Activated naive CD8-positive, alpha-beta T cell treated with anti-CD3 and anti-CD28 coated beads, Interleukin-2, amount 10 ng/mL, durations not matched to agents 7 days and 5 days (primary cell): ENCODE measurements at regions not wholly inside any gene's neighbourhood (a gene's known extent, or its start where the extent isn't known, plus 50 kb on each side); places are given as distances from the start of the nearest gene placed in this dataset.
A peak's percentile ranks its signal among the peaks of the same experiment; 100 is the strongest.

Experiments used
- ATAC-seq: fragments of 150-1000 bp; cut with Tn5 transposase; one replicate; pipeline ENCODE4 v1.10.0; 2021; ENCODE audit warnings: low read depth, moderate library complexity
- POLR2A ChIA-PET: fragments of 350-600 bp; sonication (Branson Sonifier 250); formaldehyde crosslinking; loops from one replicate; lab custom pipeline; 2021; ENCODE audit warnings: antibody characterized with exemption; lab: Charles Lee
- DNase-seq: peaks from one replicate; pipeline ENCODE4 v3.0.0; 2021
- H3K27ac Mint-ChIP-seq: one replicate; pipeline ENCODE4 v1.8.0; 2022; ENCODE audit warnings: mild to moderate bottlenecking, mixed read lengths
- H3K27me3 Mint-ChIP-seq: one replicate; pipeline ENCODE4 v1.8.0; 2022; ENCODE audit warnings: mild to moderate bottlenecking, moderate library complexity, mixed read lengths
- H3K36me3 Mint-ChIP-seq: one replicate; pipeline ENCODE4 v1.8.0; 2021; ENCODE audit warnings: mild to moderate bottlenecking, mixed read lengths
- H3K4me1 Mint-ChIP-seq: one replicate; pipeline ENCODE4 v1.8.0; 2021; ENCODE audit warnings: mixed read lengths
- H3K4me3 Mint-ChIP-seq: one replicate; pipeline ENCODE4 v1.8.0; 2022; ENCODE audit warnings: mild to moderate bottlenecking, moderate library complexity, mixed read lengths
- H3K9me3 Mint-ChIP-seq: one replicate; pipeline ENCODE4 v1.8.0; 2021; ENCODE audit warnings: mixed read lengths

DNA sequence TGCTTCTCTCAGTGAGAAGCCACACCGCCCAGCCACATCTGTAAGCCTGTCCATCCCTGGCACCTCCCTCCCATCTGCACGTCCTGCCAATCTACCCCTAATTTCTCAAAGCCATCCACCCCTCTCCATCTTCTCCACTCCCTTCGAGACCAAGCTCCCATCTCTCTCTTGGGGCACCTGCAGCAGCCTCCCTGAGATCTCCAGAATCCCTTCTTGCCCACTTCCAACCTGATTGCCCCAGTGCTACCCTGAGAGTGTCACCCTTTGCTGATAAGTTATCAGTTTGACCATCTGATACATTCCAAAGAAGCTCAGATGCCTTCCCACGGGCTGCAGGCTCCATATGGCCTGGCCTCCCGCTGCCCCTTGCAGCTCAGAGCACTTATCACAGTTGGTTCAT is 496.1 kb downstream of the SHQ1 start:
- H3K27ac Mint-ChIP-seq: no peak overlapping the region
- POLR2A ChIA-PET: no interaction called here

DNA sequence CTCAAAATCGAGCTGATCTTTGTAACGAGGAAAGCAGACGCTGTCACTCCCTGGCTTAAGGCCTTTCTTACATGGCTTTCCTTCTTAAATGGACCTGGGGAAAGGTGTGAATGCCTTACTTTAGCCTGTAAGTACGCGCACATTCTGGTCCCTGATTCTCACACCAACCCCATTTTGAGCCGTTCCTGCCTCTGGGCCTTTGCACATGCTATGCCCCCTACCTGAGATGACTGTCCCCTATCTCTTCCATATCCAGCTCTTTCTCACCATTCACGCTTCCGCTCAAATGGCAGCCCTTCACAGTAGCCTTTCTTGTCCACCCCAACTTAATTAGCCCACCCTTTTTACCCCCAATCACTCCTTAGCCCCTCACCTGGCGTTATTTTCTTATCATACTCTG is 496.7 kb downstream of the SHQ1 start:
- no peaks in the 10 kb centered on the region for H3K9me3 Mint-ChIP-seq
- no peak overlapping the region for H3K4me3 Mint-ChIP-seq
- H3K4me1 Mint-ChIP-seq: peaks cover 30% of the 10 kb centered on the region
- H3K36me3 Mint-ChIP-seq: no peaks in the 10 kb centered on the region
- no peak for DNase-seq
- POLR2A ChIA-PET: no interaction called here
- ATAC-seq: no peak
- H3K27ac Mint-ChIP-seq: no peak overlapping the region
- peaks cover 3% of the 10 kb centered on the region for H3K27me3 Mint-ChIP-seq

More for the DNA sequence above, 496.1 kb downstream of the SHQ1 start:
- Mint-ChIP-seq H3K4me1 (peaks cover 24% of the 10 kb centered on the region), H3K27me3 (peaks cover 3% of the 10 kb centered on the region), H3K9me3 (no peaks in the 10 kb centered on the region), H3K4me3 (no peak overlapping the region), H3K36me3 (no peaks in the 10 kb centered on the region)
- ATAC-seq: no peak
- no peak for DNase-seq

DNA sequence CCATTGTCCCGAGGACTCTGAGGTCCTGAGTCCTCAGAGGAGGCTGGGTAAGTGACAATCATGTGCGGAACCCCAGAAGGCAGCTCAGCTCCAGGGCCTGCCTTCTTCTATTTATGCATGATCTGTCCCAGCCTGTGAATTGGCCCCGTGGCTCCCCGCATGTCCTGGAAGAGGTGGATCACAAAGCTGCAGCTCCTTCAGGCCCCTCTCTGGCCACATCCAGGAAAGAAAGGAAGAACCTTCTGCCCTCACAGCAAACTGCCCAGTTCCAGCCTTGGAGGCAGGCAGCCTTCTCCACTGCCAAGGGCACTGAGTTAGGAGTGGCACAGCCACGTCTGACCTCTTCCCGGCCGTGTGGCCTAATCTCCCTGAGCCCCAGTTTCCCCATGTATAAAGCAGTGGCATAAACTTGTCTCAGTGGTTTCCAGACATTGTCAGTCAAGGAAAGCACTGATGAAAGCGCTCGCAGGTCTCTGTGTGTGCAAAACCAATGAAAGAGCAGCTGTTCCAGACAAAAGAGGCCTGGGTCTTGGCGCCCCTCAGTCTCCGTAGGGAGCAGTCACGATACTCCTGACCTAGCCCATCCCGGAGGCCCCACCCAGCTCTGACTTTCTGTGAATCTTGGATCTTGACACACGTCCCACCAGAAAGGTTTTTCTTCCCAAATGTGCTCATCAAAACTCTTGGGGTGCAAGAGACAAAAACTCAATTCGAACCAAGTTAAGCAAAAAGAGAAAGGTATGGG is 497.3 kb downstream of the SHQ1 start:
- Mint-ChIP-seq H3K4me1 (peaks cover 36% of the 10 kb centered on the region), H3K4me3 (no peak overlapping the region), H3K27me3 (peaks cover 3% of the 10 kb centered on the region), H3K9me3 (no peaks in the 10 kb centered on the region), H3K27ac (no peak overlapping the region), H3K36me3 (no peaks in the 10 kb centered on the region)
- POLR2A ChIA-PET: no interaction called here
- ATAC-seq (no peak), DNase-seq (no peak)

DNA sequence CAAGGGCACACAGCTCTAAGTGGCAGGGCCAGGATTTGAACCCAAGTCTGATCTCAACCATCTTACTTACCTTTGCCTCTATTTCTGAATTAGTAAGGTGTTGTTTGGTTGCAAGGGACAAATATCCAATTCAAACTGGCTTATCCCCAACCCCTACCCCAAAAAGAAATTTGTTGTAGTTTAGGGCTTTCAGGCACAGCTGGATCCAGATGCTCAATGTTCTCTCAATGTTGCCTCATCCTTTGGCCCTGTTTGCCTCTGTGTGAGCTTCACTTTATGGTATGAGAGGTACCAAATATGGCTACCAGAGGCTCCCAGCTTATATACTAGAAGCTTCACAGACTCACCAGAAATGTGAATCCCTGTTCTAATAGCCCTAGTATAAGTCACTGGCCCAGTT is 499.9 kb downstream of the SHQ1 start:
- no peak for DNase-seq
- POLR2A ChIA-PET: interaction anchor here (1.2 kb wide), 1 partner anchor 60 kb away, joined by 3 read pairs; no protein-coding TSS in a partner anchor
- no peak for ATAC-seq
- no peaks in the 10 kb centered on the region for H3K9me3 Mint-ChIP-seq
- no peaks in the 10 kb centered on the region for H3K36me3 Mint-ChIP-seq
- peaks cover 55% of the 10 kb centered on the region for H3K4me1 Mint-ChIP-seq
- no peak overlapping the region for H3K27ac Mint-ChIP-seq
- H3K27me3 Mint-ChIP-seq: peaks cover 3% of the 10 kb centered on the region
- H3K4me3 Mint-ChIP-seq: no peak overlapping the region

DNA sequence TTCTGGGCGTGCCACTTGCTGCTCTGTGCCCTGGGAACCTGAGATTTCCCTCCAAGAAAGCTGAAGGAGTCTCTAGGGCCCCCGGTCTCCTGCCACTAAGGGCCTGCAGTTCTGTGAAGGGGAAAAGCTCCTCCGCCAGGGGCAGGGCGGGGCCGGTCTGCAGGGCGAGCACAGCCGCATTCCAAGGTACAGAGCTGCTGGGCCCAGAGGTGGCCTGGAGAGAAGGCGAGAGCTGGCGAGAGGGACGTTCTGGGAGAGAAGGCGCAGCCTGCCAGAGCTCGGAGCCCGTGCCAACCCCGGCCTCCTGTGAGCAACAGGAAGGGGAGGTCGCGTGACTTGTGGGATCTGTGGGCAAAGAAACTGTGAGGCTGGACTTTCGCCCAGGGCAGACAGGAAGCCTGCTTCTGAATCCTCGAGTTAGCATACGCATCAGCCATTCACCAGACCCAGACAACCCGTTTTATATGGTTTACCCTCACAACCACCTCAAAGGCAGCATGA is 500.4 kb downstream of the SHQ1 start:
- DNase-seq (peak; percentile 66), ATAC-seq (peak; percentile 53)
- no peak overlapping the region for H3K4me3 Mint-ChIP-seq
- no peaks in the 10 kb centered on the region for H3K9me3 Mint-ChIP-seq
- peaks cover 3% of the 10 kb centered on the region for H3K27me3 Mint-ChIP-seq
- POLR2A ChIA-PET: interaction anchor here (1.2 kb wide), 1 partner anchor 59 kb away, joined by 3 read pairs; no protein-coding TSS in a partner anchor
- peaks cover 59% of the 10 kb centered on the region for H3K4me1 Mint-ChIP-seq
- H3K36me3 Mint-ChIP-seq: no peaks in the 10 kb centered on the region
- peak overlapping the region; percentile 57 for H3K27ac Mint-ChIP-seq

DNA sequence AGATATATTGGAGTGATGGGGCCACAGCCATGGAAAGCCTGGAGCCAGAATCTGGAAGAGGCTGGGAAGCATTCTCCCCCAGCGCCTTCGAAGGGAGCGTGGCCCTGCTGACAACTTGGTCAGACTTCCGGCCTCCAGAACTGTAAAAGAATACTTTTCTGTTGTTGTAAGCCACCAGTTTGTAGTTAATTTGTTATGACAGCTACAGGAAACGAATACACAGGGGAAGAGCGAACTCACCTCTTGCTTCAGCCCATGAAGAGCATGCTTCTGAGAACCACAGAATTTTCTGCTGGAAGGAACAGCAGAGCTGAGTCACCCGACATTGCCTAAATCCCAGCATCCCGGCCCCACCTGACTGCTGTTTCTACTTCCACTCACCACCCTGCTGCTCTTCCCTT is 501.7 kb downstream of the SHQ1 start:
- Mint-ChIP-seq H3K36me3 (no peaks in the 10 kb centered on the region), H3K27me3 (peaks cover 3% of the 10 kb centered on the region), H3K4me3 (peak overlapping the region; percentile 50), H3K9me3 (no peaks in the 10 kb centered on the region), H3K4me1 (peaks cover 66% of the 10 kb centered on the region), H3K27ac (peak overlapping the region; percentile 48)
- POLR2A ChIA-PET: interaction anchor here (0.6 kb wide), 1 partner anchor 96 kb away, joined by 3 read pairs; no protein-coding TSS in a partner anchor
- DNase-seq (no peak), ATAC-seq (peak; percentile 57)

DNA sequence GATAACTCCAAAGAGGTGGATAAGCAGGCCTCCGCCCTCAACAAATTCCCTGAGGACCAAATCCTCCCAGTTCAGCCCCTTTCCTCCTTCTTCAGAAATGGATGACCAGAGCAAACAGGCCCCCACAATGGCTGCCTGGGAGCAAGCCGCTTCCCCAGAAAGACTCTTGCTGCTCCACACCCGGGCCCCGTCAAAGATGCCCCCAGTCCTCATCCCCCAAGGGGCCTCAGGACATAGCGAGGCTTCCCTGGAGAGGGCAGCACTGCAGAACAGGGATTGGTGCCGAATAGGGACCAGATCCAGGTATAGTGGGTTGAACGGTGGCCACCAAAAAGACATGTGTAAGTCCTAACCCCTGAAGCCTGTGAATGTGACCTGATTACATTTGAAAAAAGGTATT is 502.3 kb downstream of the SHQ1 start:
- POLR2A ChIA-PET: interaction anchor here (1.6 kb wide), 1 partner anchor 101 kb away, joined by 4 read pairs; no protein-coding TSS in a partner anchor
- DNase-seq (no peak), ATAC-seq (no peak)
- H3K4me3 Mint-ChIP-seq: peak overlapping the region; percentile 50
- peaks cover 3% of the 10 kb centered on the region for H3K27me3 Mint-ChIP-seq
- no peaks in the 10 kb centered on the region for H3K36me3 Mint-ChIP-seq
- H3K4me1 Mint-ChIP-seq: peaks cover 66% of the 10 kb centered on the region
- H3K9me3 Mint-ChIP-seq: no peaks in the 10 kb centered on the region
- H3K27ac Mint-ChIP-seq: peak overlapping the region; percentile 48

DNA sequence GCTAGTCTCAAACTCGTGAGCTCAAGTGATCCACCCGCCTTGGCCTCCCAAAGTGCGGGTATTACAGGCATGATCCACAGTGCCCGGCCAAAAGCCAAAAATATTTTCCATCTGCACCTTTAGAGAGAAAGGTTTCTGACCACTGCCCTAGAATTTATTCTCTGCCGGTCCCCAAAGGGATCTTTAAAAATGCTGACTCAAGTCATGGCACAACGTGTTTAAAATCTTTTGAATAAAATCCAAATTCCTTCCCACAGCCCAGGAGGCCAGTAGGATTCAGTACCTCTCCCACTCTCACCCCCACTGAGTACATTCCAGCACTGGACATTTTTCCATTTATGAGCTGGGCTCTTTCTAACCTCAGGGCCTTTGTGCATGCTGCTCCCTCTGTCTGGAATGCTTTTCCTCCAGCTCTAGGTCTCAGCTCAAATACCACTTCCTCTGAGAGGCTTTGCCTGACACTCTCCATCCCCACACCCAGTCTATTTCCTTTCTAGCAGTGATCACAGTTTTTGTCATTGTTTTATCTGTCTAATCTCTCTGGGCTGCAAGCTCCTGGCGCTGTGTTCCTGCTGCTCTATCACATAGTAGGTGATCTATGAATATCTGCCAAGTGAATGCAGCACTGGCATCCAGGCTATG is 502.9 kb downstream of the SHQ1 start:
- no peak for DNase-seq
- Mint-ChIP-seq H3K27ac (peak overlapping the region; percentile 48), H3K36me3 (no peaks in the 10 kb centered on the region), H3K27me3 (peaks cover 3% of the 10 kb centered on the region), H3K4me1 (peaks cover 66% of the 10 kb centered on the region), H3K4me3 (peak overlapping the region; percentile 50), H3K9me3 (no peaks in the 10 kb centered on the region)
- POLR2A ChIA-PET: interaction anchor here (0.5 to 1.6 kb wide), 2 partner anchors 102 to 265 kb away, joined by 3 to 4 read pairs; no protein-coding TSS in a partner anchor
- no peak for ATAC-seq

DNA sequence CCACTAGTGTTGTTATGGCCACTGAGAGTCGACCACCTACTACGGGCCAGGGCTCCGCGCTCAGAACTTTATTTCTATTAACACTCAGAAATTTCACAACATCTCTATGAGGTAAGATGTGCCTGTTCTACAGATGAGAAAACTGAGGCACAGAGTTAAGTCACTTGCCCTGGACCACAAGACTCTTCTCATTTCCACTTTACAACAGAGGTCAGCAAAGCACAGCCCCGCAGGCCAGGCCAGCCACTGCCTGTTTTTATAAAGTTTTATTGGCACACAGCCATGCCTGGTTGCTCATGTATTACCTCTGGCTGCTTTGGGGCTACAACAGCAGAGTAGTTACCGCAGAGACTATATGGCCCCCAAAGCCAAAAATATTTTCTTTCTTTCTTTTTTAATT is 503.6 kb downstream of the SHQ1 start:
- Mint-ChIP-seq H3K36me3 (no peaks in the 10 kb centered on the region), H3K9me3 (no peaks in the 10 kb centered on the region), H3K27ac (peak overlapping the region; percentile 33), H3K4me3 (no peak overlapping the region), H3K4me1 (peaks cover 66% of the 10 kb centered on the region), H3K27me3 (peaks cover 3% of the 10 kb centered on the region)
- ATAC-seq (no peak), DNase-seq (no peak)
- POLR2A ChIA-PET: interaction anchor here (1.6 kb wide), 1 partner anchor 103 kb away, joined by 4 read pairs; no protein-coding TSS in a partner anchor

DNA sequence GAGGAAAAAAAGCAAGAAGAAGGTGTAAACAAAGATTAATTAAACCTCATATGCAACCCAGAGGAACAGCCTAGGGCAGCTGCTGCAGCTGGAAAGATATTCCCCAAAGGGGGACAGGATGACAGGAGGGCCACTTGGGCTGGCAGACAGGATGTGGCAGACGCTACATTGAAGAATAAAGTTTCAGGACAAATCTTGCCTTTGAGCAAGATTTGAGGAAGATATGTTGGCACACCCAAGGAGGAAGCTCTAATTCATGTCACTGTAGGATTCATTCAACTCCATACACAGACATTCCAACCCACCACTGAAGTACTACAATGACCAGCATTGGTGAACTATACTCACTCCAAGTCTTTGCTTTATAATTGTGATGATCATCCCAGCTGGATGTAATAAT is 504.0 kb downstream of the SHQ1 start:
- no peak overlapping the region for H3K4me3 Mint-ChIP-seq
- H3K4me1 Mint-ChIP-seq: peaks cover 65% of the 10 kb centered on the region
- peaks cover 3% of the 10 kb centered on the region for H3K27me3 Mint-ChIP-seq
- no peak for ATAC-seq
- POLR2A ChIA-PET: no interaction called here
- no peaks in the 10 kb centered on the region for H3K36me3 Mint-ChIP-seq
- peak overlapping the region; percentile 35 for H3K27ac Mint-ChIP-seq
- DNase-seq: no peak
- no peaks in the 10 kb centered on the region for H3K9me3 Mint-ChIP-seq

DNA sequence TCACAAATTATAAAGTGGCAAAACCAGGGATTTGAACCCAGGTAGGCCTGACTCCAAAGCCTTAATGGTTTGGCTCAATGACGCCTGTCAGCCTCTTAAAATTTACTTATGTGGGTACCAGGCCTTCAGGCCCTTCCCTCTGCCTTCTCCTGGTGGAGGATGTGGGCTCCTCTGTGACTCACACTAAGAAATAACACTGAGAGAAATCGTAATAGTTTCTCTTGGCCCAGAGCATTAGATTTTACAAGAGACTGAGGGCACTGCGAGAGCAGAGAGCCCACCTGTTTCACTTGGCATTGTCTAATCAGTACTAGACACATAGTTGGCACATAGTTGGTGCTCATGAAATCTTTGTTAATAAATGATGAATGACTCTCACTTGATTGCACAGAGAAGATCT is 505.2 kb downstream of the SHQ1 start:
- POLR2A ChIA-PET: no interaction called here

DNA sequence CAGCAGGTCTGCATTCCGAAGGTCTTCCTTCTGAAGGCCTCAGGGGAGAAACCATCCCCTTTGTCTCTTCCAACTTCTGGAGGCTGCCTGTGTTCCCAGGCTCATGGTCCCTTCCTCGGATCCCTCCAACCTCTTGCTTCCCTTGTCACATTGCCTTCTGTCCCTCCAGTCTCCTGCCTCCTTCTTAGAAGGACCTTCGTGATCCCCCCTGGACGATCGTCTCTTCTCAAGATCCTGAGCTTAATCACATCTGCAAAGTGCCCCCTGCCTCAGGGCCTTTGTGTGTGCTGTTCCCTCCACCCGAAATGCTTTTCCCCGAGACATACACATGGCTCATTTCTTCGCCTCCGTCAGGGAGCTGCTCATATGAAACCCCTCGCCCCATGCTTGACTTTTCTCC is 505.8 kb downstream of the SHQ1 start:
- no peak overlapping the region for H3K27ac Mint-ChIP-seq
- POLR2A ChIA-PET: interaction anchor here (0.6 kb wide), 1 partner anchor 619 kb away, joined by 3 read pairs; no protein-coding TSS in a partner anchor
- no peak overlapping the region for H3K4me3 Mint-ChIP-seq

More for the DNA sequence above, 505.2 kb downstream of the SHQ1 start:
- Mint-ChIP-seq H3K27me3 (no peaks in the 10 kb centered on the region), H3K4me1 (peaks cover 56% of the 10 kb centered on the region), H3K9me3 (no peaks in the 10 kb centered on the region), H3K27ac (peak overlapping the region; percentile 80), H3K36me3 (no peaks in the 10 kb centered on the region), H3K4me3 (peak overlapping the region; percentile 15)
- DNase-seq: no peak
- ATAC-seq: peak; percentile 60

DNA sequence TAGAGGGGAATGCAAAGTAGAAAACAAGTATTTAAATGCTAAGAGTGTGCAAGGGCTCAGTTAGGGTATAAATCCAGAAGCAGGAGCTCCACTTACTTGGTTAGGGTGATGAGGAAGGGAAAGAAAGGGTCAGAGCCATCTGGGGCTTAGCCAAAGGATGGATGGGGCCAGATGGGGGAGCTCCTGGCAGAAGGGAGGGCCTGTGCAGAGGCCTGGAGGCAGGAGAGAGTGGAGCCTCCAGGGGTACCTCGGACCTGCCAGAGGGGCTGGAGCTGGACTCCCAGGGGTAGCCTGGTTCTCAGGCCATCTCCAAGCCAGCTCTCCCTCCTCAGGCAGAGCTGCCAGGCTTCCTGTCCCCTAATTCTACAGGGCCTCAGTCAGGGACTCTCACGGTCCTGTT is 506.3 kb downstream of the SHQ1 start:
- no peak overlapping the region for H3K27ac Mint-ChIP-seq
- no peak for ATAC-seq
- peaks cover 47% of the 10 kb centered on the region for H3K4me1 Mint-ChIP-seq
- no peaks in the 10 kb centered on the region for H3K27me3 Mint-ChIP-seq
- H3K9me3 Mint-ChIP-seq: no peaks in the 10 kb centered on the region
- POLR2A ChIA-PET: interaction anchor here (0.6 kb wide), 1 partner anchor 620 kb away, joined by 3 read pairs; no protein-coding TSS in a partner anchor
- no peak overlapping the region for H3K4me3 Mint-ChIP-seq
- no peaks in the 10 kb centered on the region for H3K36me3 Mint-ChIP-seq
- no peak for DNase-seq

More for the DNA sequence above, 505.8 kb downstream of the SHQ1 start:
- Mint-ChIP-seq H3K27me3 (no peaks in the 10 kb centered on the region), H3K4me1 (peaks cover 51% of the 10 kb centered on the region), H3K36me3 (no peaks in the 10 kb centered on the region), H3K9me3 (no peaks in the 10 kb centered on the region)
- DNase-seq (no peak), ATAC-seq (no peak)
